GM12892 (cell line): ENCODE measurements at regions not wholly inside any gene's neighbourhood (a gene's known extent, or its start where the extent isn't known, plus 50 kb on each side); places are given as distances from the start of the nearest gene placed in this dataset.
"Not testable (repeated sequence)": the region's sequence is repeated elsewhere in the genome, so short reads cannot be mapped to it uniquely, and the experiment has no call there.

Experiments
- DNase-seq: peaks from one replicate; pipeline ENCODE4 v3.0.0; 2011; ENCODE audit not compliant: insufficient read length
- FAIRE-seq: peaks from 2 replicates; lab custom pipeline; 2011; peaks lifted over from hg19 to GRCh38; lab: Jason Lieb, UNC

GRCh38 chr2:87658976-87659375, 88.9 kb upstream of the PLGLB2 start:
- DNase-seq, FAIRE-seq: not testable (repeated sequence)

GRCh38 chr2:87660164-87660563, 87.7 kb upstream of the PLGLB2 start:
- not testable (repeated sequence) for DNase-seq, FAIRE-seq

DNA sequence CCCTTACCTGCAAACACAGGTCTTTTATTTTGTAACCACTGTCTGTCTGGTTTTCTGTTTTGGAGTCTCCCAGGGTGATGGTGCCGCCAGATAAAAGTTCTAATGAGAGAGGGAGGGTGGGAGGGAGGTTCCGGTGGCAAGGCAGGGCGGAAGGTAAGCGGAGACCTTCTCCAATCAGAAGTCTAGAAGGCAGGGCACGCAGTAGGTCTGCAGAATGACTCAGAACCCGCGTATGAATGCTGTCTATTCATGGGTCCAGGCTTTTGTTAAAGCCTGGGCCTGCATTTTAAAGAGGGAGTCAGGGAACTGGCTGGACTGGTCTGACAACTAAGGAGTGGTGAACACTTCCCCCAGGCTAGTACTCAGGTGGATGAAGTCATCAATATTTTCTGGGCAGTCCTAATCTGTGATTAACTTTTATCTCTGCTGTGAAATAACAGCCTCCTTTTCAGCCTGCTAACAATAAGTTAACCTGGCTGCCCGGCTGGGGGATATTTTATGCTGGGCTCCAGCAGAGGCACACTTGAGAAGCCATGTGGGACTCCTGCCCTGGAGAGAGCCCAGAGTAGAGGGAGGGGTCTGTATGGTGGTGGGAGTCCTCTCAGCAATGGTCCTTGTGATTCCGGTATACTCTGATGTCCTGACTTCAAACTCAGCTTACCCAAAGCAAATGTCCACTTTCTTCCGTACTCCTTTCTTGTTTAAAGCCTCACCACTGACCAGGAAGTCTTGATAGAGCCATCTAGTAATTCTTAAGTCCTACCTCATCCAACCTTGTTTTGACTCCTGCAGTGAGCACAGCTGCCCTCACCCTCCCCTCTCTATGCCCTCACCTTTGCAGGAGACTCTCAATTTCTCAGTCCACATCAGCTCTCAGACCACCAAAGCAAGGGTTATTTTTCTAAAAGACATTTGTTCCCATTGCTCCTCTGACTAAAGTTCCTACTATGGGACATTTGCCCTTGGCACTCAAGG, 85.3 kb upstream of the PLGLB2 start:
- not testable (repeated sequence) for DNase-seq, FAIRE-seq

GRCh38 chr2:87663347-87663746, 84.5 kb upstream of the PLGLB2 start:
- not testable (repeated sequence) for DNase-seq, FAIRE-seq

GRCh38 chr2:87667027-87667426, 80.9 kb upstream of the PLGLB2 start:
- not testable (repeated sequence) for DNase-seq, FAIRE-seq

DNA sequence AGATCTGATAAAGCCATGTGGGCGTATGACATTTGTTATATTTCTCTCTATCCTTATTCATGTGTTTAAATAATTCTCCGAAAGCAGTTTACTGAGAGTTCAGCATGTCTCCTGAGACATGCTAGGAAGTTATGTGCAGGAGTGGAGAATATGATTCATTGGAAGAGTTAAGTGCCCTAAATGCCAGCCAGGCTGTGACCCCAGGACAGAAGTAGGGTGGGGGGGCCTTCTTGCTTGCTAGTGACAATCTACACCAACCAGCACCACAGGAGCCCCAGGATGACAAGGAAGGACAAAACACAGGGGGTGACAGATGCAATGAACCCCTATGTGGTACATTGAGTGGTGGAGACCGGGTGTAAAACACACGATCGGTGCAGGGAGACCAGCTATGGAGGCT, 79.5 kb upstream of the PLGLB2 start:
- not testable (repeated sequence) for DNase-seq, FAIRE-seq

- DNase-seq, FAIRE-seq: not testable (repeated sequence)
Observed at GRCh38 chr2:87669633-87670231, 78.2 kb upstream of the PLGLB2 start.

- DNase-seq, FAIRE-seq: not testable (repeated sequence)
Observed at GRCh38 chr2:87672404-87672803, 75.5 kb upstream of the PLGLB2 start.

DNA sequence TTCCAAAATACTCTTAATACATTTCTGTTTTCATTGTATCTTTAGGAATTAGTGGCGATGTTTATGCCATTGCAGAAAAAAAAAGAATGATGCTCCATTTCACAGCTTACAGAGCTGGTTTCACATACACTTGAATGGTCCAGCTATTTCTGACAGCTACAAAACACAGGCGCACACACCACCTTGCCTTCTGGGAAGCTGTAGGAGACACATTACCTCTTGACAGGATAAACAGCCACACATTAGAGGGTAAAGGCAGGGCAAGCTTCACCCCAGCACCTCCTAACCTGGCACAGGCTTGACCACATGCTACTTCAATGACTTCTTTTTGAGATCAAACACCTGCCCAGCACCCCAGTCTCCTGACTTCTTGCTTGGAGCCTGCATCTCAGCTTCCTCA, 73.2 kb upstream of the PLGLB2 start:
- not testable (repeated sequence) for DNase-seq, FAIRE-seq

DNA sequence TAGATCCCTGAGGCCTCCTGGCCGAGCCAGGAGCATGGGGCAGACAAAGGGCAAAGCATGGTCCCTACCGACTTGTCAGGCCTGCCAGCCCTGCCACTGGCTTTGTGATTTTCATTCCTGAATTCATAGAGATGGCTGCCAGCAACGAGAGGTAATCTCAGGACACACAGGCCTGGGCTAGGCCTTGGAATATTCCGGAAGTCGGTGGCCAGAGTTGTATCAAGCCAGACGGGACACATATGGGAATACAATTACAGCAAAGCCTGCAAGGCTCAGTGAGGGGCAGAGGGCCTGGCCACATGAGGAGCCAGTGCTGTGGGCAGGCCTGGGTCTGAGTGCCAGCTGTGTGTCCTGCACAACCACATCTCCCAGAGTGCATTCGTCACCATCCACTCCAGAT, 72.4 kb upstream of the PLGLB2 start:
- not testable (repeated sequence) for FAIRE-seq, DNase-seq

- not testable (repeated sequence) for FAIRE-seq
Observed at GRCh38 chr2:87677421-87677923, 70.4 kb upstream of the PLGLB2 start.

DNA sequence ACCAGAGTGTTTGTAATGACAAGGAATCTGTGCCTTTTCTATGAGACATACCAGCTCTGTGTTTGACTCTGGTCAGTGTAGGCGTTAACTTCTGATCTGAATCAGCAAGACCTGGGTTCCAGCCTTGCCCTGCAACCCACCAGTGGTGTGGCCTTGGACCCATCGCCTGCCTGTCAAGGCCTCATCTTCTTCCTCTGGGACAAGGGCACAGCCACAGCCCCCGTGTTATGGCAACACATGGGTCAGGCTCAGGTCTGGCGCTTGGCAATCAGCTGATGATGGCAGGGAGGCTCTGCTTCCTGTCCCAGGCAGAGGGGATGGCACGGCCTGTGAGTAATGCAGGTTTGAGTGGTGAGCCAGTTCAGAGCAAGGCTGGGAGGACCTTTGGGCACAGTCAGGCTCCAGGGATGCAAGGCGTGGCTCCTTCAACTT, 69.1 kb upstream of the PLGLB2 start:
- DNase-seq, FAIRE-seq: not testable (repeated sequence)

More at GRCh38 chr2:87677421-87677923, 70.4 kb upstream of the PLGLB2 start:
- not testable (repeated sequence) for DNase-seq

- FAIRE-seq, DNase-seq: not testable (repeated sequence)
Observed at GRCh38 chr2:87679950-87680349, 67.9 kb upstream of the PLGLB2 start.

DNA sequence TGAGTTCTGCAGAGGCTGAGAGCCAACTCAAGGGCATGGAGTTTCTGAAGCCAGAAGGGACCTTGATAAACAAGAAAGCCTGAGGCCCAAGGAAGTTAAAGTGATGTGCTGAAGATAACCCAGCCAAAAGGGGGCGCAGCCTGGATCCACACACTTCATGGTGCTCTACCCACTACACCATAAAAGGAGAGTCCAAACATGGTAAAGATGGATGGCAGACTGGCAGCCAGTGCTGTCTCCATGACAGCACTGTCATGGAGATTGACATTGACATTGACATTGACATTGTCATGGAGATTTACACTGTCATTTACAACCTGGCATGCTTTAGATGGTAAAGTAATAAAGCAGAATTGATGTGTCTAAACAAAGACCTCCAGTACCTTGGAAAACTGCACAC, 67.2 kb upstream of the PLGLB2 start:
- peak; percentile 76 for FAIRE-seq
- not testable (repeated sequence) for DNase-seq

DNA sequence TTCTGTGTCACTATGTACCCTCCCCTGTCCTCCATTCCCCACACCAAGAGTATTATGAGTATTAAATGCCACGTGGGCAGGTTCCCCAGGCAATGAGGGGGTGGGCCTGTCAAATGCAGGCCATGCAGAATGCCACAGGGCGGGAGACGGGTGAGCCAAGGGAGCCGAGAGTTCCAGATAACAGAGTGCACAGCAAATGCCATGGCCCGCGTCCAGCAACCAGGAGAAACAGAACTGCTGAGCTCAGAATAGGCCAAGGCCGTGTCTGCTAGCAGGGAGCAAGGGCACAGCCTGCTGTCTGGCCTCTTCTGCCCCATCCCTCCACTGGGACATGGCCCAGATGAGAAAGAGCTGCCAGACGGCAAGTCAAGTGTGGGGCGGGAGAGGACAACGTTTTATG, 64.4 kb upstream of the PLGLB2 start:
- DNase-seq, FAIRE-seq: not testable (repeated sequence)

- not testable (repeated sequence) for FAIRE-seq, DNase-seq
Observed at GRCh38 chr2:87683961-87684360, 63.9 kb upstream of the PLGLB2 start.

- DNase-seq, FAIRE-seq: not testable (repeated sequence)
Observed at GRCh38 chr2:87685558-87685957, 62.3 kb upstream of the PLGLB2 start.

DNA sequence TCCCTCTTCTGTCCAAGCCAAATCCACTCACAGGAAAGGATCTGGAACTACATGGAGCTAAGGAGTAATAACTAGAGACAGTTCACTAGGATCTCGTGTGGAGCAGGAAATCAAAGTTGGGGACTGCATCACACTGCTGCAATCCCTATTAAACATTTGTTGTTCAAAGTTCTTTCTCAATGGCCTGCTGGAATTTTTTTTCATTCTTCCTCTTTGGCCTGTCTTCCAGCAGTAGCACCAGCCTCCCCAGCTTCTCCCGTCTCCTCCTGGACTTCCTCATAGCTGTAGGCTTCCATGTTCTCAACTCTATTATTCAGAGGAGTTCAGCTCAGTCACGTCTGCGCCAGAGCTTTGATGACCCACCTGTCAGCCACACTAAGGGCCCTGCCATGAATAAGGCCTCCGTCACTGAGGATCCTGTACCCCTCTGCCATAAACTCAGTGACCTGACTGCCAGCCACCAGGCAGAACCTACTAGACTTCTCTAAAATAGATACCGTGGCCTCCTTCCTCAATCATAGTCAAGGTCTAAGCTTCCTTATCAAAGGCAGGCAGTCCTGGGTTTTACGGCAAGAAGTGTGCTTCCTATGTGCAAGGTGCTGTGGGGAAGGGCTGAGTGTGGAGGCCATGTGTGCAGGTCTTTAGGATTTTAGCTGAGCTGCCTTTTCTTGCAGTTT, 60.9 kb upstream of the PLGLB2 start:
- not testable (repeated sequence) for DNase-seq, FAIRE-seq

DNA sequence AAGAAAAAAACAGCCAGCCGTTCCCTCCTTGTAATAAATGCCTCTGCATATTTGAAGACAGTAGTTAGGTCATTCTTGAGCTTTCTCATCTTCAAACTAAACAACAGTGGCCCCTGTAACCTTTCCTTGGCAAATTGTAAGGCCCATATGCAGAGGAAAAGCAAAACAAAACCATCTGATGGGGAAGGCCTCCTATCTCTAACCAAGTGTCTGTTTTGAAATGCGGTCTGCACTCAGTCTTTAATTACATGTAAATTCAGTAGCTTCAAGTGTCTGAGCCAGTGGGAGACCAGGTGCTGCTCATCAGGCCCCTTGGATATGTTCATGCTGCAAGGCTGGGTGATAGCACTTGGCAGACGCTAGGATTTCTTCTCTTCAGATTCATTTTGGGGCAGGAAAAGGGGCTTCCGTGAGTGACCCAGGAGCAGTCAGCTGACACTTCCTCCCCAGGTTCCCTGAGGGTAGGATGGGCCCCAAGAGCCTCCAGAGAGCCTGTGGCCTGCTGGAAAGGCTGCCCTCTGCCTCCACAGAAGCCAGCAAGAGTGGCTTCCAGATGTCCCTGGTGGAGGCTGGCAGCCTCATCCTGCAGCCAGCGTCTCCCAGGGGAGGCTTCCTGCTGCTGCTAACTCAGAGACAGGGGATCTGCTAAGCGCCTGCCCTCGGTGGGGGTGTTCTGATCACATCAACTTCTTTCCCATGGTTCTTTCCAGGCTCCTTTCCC, 60.2 kb upstream of the PLGLB2 start:
- not testable (repeated sequence) for DNase-seq

More for the DNA sequence above, 60.2 kb upstream of the PLGLB2 start:
- not testable (repeated sequence) for FAIRE-seq
